CD4-positive, CD25-positive, alpha-beta regulatory T cell (primary cell): ENCODE measurements at regions not wholly inside any gene's neighbourhood (a gene's known extent, or its start where the extent isn't known, plus 50 kb on each side); places are given as distances from the start of the nearest gene placed in this dataset.
A peak's percentile ranks its signal among the peaks of the same experiment; 100 is the strongest.
"Not testable (repeated sequence)": the region's sequence is repeated elsewhere in the genome, so short reads cannot be mapped to it uniquely, and the experiment has no call there.

Source experiments
- ATAC-seq, 2 donors: fragments of 150-1000 bp; cut with Tn5 transposase; one replicate each; pipeline ENCODE4 v1.10.0; 2021; ENCODE audit warnings: low read depth in 2 of 2, moderate number of reproducible peaks in 2 of 2, moderate library complexity in 1 of 2
- DNase-seq, 3 donors: peaks; one replicate each; pipeline versions ENCODE4 v3.0.0 to v3.0.0-alpha.2; 2012 to 2022; ENCODE audit warnings: mixed read lengths in 1 of 3
- H3K27ac ChIP-seq: one replicate; pipeline ENCODE4 v1.7.0; 2013; ENCODE audit warnings: mild to moderate bottlenecking, low read length; ENCODE audit not compliant: insufficient read depth, poor library complexity, severe bottlenecking
- H3K27me3 ChIP-seq: one replicate; pipeline ENCODE4 v1.7.0; 2013; ENCODE audit warnings: low read length; ENCODE audit not compliant: control insufficient read depth, insufficient read depth
- H3K36me3 ChIP-seq: one replicate; pipeline ENCODE4 v1.7.0; 2013; ENCODE audit warnings: mild to moderate bottlenecking, low read length, moderate library complexity; ENCODE audit not compliant: control insufficient read depth, insufficient read depth
- H3K4me1 ChIP-seq: 2 replicates; pipeline ENCODE4 v1.7.0; 2013; ENCODE audit warnings: mild to moderate bottlenecking, low read length; ENCODE audit not compliant: insufficient read depth, control insufficient read depth, poor library complexity, severe bottlenecking
- H3K4me3 ChIP-seq: one replicate; pipeline ENCODE4 v1.7.0; 2013; ENCODE audit warnings: low read depth, mild to moderate bottlenecking, low read length, moderate library complexity
- H3K9me3 ChIP-seq, 2 experiments: 1 replicate in 1 of 2; 2 replicates in 1 of 2; pipeline ENCODE4 v1.7.0; 2013; ENCODE audit warnings: low read length in 2 of 2, mild to moderate bottlenecking in 1 of 2, moderate library complexity in 1 of 2; ENCODE audit not compliant: control insufficient read depth in 2 of 2
- H3K27ac Mint-ChIP-seq, 3 donors: one replicate each; pipeline ENCODE4 v1.8.0; 2020 to 2022; ENCODE audit warnings: mild to moderate bottlenecking in 3 of 3, mixed read lengths in 3 of 3, moderate library complexity in 2 of 3
- H3K27me3 Mint-ChIP-seq: one replicate; pipeline ENCODE4 v1.8.0; 2022; ENCODE audit warnings: mild to moderate bottlenecking, mixed read lengths
- H3K36me3 Mint-ChIP-seq: one replicate; pipeline ENCODE4 v1.8.0; 2020; ENCODE audit warnings: mixed read lengths
- H3K4me1 Mint-ChIP-seq, 4 donors: one replicate each; pipeline ENCODE4 v1.8.0; 2020 to 2022; ENCODE audit warnings: mixed read lengths in 4 of 4, mild to moderate bottlenecking in 1 of 4
- H3K4me3 Mint-ChIP-seq, 4 donors: one replicate each; pipeline ENCODE4 v1.8.0; 2020 to 2022; ENCODE audit warnings: mild to moderate bottlenecking in 4 of 4, mixed read lengths in 4 of 4, moderate library complexity in 3 of 4
- H3K9me3 Mint-ChIP-seq, 7 donors: one replicate each; pipeline ENCODE4 v1.8.0; 2020 to 2022; ENCODE audit warnings: mixed read lengths in 7 of 7, mild to moderate bottlenecking in 3 of 7, moderate library complexity in 2 of 7

DNA sequence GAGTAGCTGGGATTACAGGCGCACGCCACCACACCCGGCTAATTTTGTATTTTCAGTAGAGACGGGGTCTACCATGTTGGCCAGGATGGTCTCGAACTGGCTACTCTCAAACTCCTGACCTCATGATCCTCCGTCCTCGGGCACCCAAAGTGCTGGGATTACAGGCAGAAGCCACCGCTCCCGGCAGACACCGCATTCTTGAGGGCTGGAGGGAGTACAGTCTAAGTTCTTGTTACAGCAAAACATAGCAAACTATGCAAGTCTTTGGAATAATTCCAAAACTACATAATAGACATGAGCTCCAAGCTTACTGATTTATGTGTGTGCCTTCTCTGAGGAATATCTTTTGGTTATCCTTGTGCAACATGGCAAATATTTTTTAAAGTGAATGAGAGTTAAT, 299.1 kb upstream of the ZNF658 start:
- H3K27me3 Mint-ChIP-seq, DNase-seq: not testable (repeated sequence)

DNA sequence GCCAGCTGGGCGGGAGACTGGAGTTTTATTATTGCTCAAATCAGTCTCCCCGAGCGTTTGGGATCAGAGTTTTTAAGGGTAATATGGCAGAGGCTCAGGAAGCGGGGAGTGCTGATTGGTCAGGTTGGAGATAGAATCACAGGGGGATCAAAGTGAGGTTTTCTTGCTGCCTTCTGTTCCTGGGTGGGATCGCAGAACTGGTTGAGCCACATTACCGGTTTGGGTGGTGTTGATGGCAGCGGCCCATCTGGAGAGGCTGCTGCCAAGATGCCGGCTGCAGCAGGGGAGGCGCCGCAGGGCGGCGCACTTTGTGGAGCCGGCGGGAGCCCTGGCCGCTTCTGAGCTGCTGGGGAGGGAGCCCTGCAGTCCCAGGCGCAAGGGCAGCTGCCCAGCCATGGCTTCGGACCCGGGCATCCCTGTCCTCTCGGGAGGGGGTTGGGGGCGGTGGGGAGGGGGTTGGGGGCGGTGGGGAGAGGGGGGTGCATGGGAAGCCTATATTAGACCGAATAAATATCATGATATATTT, 268.9 kb upstream of the ZNF658 start:
- H3K9me3 Mint-ChIP-seq, H3K27me3 ChIP-seq, DNase-seq, H3K4me3 ChIP-seq, H3K36me3 Mint-ChIP-seq, H3K4me1 Mint-ChIP-seq, H3K9me3 ChIP-seq, H3K36me3 ChIP-seq, H3K27ac Mint-ChIP-seq, ATAC-seq, H3K4me1 ChIP-seq, H3K4me3 Mint-ChIP-seq, H3K27ac ChIP-seq, H3K27me3 Mint-ChIP-seq: not testable (repeated sequence)

More for the DNA sequence above, 299.1 kb upstream of the ZNF658 start:
- H3K9me3 ChIP-seq, H3K4me1 Mint-ChIP-seq, H3K4me3 ChIP-seq, H3K4me3 Mint-ChIP-seq, H3K4me1 ChIP-seq, H3K9me3 Mint-ChIP-seq, H3K36me3 Mint-ChIP-seq, H3K27me3 ChIP-seq, H3K27ac Mint-ChIP-seq, H3K36me3 ChIP-seq, H3K27ac ChIP-seq, ATAC-seq: not testable (repeated sequence)

DNA sequence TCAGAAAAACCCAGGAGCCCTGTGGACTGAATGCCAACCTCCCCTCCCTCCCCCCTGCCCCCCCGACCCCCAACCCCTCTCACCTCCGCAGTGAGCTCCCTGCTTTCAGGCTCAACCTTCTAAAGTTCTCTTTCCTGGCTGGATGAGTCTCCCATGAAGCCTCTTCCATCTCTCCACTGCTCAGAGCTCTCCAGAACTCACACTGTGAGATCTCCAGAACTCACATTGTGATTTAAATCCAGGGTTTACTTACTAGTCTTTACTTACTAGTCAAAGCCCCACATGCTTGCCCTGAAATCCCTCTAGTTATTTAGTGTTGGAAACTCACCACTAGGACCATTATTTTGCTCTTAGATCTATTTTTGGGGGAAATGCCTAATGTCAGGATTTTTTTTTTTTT, 252.8 kb upstream of the ZNF658 start:
- H3K4me3 ChIP-seq, DNase-seq, H3K27ac Mint-ChIP-seq, H3K27me3 ChIP-seq, ATAC-seq, H3K9me3 Mint-ChIP-seq, H3K4me3 Mint-ChIP-seq, H3K36me3 Mint-ChIP-seq, H3K27me3 Mint-ChIP-seq, H3K4me1 Mint-ChIP-seq, H3K27ac ChIP-seq, H3K36me3 ChIP-seq, H3K4me1 ChIP-seq, H3K9me3 ChIP-seq: not testable (repeated sequence)

DNA sequence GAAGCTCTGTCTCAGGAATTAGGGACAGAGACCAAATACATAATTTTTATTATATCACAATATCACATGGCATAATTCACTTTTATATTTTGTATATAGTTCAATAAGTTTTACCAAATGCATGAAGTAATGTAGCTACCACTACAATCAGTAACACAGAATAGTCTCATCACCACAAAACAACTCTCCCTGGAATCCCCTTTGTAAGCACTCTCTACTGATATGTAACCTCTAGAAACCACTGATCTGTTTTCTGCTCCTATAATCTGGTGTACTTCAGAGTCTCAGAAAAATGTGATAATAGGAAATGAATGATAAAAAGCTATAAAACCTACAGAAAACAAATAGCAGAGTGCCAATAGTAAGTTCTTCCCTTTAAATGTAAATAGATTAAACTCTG, 210.3 kb upstream of the ZNF658 start:
- not testable (repeated sequence) for H3K4me3 Mint-ChIP-seq, H3K36me3 Mint-ChIP-seq, H3K27me3 Mint-ChIP-seq, DNase-seq, H3K4me1 ChIP-seq, H3K9me3 ChIP-seq, H3K36me3 ChIP-seq, H3K27me3 ChIP-seq, H3K27ac Mint-ChIP-seq, H3K4me3 ChIP-seq, H3K27ac ChIP-seq, H3K9me3 Mint-ChIP-seq, ATAC-seq, H3K4me1 Mint-ChIP-seq

DNA sequence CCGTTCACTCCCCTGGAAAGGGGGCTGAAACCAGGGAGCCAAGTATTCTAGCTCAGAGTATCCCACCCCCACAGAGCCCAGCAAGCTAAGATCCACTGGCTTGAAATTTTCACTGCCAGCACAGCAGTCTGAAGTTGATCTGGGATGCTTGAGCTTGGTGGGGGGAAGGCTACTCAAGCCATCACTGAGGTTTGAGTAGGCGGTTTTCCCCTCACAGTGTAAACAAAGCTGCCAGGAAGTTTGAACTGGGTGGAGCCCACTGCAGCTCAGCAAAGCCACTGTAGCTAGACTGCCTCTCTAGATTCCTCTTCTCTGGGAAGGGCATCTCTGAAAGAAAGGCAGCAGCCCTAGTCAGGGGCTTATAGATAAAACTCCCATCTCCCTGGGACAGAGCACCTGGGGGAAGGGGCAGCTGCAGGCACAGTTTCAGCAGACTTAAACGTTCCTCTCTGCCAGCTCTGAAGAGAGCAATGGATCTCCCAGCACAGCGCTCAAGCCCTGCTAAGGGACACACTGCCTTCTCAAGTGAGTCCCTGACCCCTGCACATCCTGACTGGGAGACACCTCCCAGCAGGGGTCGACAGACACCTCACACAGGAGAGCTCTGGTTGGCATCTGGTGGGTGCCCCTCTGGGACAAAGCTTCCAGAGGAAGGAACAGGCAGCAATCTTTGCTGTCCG, 204.8 kb upstream of the ZNF658 start:
- DNase-seq, H3K4me1 Mint-ChIP-seq, H3K36me3 ChIP-seq, H3K4me3 Mint-ChIP-seq, H3K9me3 Mint-ChIP-seq, H3K4me1 ChIP-seq, H3K9me3 ChIP-seq, H3K27ac Mint-ChIP-seq, H3K27me3 Mint-ChIP-seq, H3K27me3 ChIP-seq, H3K4me3 ChIP-seq, H3K36me3 Mint-ChIP-seq, H3K27ac ChIP-seq: not testable (repeated sequence)
- ATAC-seq = peak; percentile 57 to 67

DNA sequence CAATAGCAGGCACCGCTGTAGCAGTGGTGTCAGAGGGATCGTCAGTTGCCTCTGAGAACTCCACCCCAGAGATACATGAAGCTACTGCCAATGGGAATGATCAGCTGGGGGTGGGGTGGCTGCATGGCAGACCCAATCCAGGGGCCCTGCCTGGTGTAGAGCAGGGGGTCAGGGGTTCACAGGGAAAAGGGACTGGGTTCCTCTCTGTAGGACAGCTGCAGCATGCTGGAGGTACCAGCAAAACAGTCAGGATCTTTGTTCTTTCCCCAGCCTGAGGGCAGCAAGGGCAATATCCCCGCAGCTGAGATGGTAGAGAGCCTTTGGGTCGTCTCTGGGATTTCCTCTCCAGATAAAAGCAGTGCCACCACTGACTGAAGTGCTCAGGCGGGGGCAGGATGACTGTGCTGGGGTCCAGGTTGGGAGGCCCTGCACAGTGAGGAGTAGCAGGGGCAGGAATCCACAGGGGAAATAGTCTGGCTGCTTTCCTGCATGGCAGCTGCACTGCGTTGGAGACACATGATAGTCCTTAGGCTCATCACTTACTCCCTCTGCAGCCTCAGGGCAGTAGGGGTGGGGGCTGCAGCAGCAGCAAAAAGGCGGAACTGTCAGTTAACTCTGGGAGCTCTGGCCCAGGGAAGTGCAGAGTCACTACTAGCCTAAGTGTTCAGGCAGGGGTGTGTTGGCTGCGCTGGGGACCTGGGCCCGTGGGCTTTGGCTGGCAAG, 203.0 kb upstream of the ZNF658 start:
- not testable (repeated sequence) for H3K4me3 ChIP-seq, H3K4me1 ChIP-seq, DNase-seq, H3K36me3 Mint-ChIP-seq, H3K27ac Mint-ChIP-seq, H3K4me3 Mint-ChIP-seq, H3K4me1 Mint-ChIP-seq, H3K36me3 ChIP-seq, H3K27me3 ChIP-seq, H3K9me3 Mint-ChIP-seq, H3K27me3 Mint-ChIP-seq, H3K27ac ChIP-seq, H3K9me3 ChIP-seq
- ATAC-seq = peak in 1 of 2 donors; percentile 15

DNA sequence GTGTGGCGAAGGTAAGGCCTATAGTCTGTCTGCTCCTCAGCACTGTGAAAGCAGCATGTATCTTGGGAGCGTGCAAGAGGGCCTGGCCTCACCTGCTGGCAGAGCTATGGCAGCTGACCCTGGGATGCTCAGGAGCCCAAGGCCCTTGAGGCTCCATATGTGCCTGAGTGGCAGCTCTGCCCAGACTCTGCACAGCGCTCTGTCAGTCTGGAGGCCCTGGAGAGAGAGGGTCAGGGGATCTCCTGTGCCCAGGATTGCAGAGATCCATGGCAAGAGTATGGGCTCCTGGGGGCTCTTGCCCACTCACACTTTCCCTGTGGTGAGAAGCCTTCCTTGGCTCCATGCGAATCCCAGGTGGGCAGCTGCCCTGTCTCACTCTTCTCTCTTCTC, 202.5 kb upstream of the ZNF658 start:
- H3K9me3 ChIP-seq, DNase-seq, H3K36me3 ChIP-seq, H3K27ac ChIP-seq, H3K27ac Mint-ChIP-seq, H3K27me3 ChIP-seq, H3K4me3 Mint-ChIP-seq, H3K4me3 ChIP-seq, H3K9me3 Mint-ChIP-seq, H3K4me1 ChIP-seq, H3K27me3 Mint-ChIP-seq, H3K4me1 Mint-ChIP-seq, ATAC-seq, H3K36me3 Mint-ChIP-seq: not testable (repeated sequence)
